Suppressor macrophage (primary cell): ENCODE measurements at regions not wholly inside any gene's neighbourhood (a gene's known extent, or its start where the extent isn't known, plus 50 kb on each side); places are given as distances from the start of the nearest gene placed in this dataset.
"Not testable (repeated sequence)": the region's sequence is repeated elsewhere in the genome, so short reads cannot be mapped to it uniquely, and the experiment has no call there.

Source experiments
- DNase-seq, 4 experiments: peaks; one replicate each; pipeline ENCODE4 v3.0.0-alpha.2; 2020 to 2022

DNA sequence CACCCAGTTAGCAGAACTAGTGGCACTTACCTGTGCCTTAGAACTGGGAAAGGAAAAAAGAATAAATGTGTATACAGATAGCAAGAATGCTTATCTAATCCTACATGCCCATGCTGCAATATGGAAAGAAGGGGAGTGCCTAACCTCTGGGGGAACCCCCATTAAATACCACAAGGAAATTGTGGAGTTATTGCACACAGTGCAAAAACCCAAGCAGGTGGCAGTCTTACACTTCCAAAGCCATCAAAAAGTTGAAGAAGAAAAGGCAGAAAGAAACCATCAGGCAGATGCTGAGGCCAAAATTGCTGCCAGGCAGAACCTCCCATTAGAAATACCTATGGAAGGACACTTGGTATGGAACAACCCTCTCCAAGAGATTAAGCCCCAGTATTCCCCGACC lies 246.1 kb upstream of the BTG1 start:
- DNase-seq: not testable (repeated sequence)

DNA sequence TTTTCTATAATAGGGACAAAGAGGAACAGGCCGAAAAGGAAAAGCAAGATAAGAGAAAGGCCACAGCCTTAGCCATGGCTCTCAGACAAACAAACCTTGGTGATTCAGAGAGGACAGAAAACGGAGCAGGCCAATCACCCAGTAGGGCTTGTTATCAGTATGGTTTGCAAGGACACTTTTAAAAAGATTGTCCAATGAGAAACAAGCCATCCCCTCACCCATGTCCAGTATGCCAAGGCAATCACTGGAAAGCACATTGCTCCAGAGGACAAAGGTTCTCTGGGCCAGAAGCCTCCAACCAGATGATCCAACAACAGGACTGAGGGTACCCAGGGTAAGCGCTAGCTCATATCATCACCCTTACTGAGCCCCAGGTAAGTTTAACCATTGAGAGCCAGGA lies 243.8 kb upstream of the BTG1 start:
- DNase-seq: no peak

DNA sequence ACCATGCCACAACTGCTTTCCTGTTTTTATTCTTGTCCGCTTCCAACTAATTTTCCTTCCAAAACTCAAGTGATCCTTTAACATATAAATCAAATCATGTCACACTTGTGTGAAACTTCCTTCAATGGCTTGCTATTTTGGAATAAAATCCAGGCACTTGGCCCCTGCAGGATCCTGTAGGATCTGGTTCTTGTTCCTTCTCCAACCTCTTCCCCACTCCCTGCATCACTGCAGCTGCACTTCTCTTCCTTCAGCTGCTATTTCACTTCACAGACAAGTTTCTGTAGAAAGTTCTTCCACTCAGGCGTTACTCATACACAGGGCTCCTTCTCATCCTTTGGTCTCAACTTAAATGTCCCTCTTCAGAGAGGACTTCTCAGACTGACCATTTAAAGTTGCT lies 239.7 kb upstream of the BTG1 start:
- no peak for DNase-seq

DNA sequence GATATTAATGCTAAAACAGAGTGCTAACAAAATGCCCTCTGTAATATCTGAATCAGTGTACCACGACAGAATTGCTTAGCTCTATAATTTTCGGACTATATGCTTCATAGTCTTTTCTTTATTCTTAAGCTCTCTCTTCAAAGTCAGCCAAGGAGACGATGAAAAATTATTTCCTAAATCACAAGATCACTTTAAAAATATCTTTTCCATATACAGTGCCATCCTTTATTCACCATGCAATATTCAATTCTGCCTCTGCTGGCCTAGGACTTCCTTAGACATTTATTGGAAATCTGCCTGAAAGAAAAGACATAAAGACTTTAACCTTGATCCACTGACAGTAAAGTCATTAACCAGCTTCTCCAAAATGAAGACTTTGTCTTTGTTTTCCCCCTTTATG lies 238.9 kb upstream of the BTG1 start:
- no peak for DNase-seq

DNA sequence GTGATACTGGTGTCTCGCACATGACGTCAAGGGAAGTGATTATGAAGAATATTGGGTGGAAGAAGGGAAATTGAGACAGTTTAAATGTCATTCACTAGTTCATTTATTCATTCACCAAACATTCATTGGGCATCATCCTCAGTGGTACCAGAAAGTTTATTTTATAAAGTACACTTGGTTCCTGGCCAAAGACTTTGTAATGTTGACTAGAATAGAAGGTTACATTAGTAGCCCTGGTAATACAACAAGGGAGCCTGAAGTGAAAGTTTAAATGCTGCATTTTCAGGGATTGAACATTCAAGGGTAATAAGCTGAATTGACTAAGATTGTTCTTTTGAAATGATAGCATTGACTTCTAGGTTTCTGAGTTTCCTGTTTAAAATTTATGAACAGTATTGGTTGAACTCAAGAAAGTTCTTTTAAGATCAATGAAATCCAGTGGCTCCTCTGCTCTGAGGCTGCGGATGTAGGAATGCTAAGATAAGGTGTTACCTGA lies 236.8 kb upstream of the BTG1 start:
- DNase-seq: no peak

DNA sequence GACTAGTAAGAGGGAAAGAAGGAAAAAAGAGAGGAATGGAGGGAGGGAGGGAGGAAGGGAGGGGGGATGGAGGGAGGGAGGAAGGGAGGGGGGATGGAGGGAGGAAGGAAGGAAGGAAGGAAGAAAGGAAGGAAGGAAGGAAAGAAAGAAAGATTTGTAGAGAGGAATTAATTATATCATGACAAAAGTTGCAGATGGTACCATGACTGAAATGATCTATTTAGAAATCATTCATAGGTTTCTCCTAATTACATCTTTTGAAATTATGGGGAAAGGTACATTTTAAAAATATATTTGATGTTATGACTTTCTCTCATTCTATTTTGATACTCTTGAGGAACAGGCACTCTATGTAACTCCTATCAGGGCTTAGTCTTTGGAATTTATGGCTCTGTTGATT lies 236.2 kb upstream of the BTG1 start:
- no peak for DNase-seq

DNA sequence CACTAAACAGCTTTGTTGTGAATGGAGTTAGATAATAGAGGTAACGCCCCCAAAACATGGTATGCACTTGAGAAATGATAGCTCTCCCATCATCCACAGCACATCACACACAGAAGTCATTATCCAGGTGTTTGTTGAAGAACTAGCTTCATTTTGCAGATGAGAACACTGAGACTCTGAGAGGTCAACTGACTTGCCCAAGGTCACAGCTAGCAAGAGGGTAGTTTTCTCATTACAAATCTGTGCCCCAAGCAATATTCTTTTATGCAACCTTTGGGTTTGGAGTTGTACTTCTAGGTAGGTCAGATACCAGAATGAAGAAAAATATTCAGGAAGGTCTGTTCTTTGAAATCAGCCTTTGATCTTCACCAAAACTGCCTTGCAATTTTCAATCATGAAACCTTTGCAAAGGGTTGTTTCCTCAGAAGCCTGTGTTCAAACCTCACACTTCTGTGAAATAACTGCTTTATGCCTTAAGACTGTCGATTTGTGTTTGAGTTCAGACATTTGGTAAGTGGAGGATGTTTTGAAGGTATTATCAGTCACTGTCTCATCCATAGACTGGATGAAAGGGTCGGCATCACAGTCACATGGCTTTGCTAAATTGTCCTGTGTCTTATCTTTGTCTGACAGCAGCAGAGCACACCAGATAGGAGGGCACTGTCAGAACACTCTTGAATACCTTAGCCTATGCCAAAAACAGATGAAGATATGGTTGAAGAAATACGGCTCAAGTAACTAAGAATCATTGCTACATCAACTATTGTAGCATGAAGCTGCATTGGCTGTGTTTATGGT lies 233.2 kb upstream of the BTG1 start:
- DNase-seq: no peak

DNA sequence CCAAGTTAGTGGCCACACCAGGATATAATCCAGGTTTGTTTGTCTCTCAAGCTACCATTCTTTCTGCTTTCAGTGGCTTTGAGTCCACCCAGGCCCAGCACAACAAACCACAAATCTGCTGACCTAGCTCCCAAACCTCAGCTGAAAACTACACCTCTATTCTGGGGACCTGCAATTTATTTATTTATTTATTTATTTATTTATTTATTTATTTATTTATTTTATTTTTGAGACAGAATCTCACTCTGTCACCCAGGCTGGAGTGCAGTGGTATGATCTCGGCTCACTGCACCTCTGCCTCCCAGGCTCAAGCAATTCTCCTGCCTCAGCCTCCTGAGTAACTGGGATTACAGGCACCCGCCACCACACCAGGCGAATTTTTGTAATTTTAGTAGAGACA lies 229.9 kb upstream of the BTG1 start:
- not testable (repeated sequence) for DNase-seq

DNA sequence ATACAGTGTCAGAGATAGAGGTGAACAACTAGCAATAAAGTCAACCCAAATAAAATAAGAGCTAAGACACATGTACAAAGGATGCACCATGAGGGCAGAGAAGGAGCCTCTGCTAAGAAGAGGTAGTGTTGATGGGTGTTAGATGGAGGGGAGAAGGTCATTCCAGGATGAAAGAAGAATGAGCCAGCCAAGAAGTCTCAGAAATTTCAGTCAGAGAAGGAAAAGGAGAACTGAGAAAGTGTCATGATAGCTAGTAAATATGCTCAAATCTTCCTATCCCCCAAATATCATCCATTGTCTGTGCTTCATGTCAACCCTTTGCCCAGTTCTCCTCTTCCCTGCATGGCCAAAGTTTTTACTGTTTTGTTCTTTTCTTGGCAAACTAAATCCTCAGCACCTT lies 225.2 kb upstream of the BTG1 start:
- DNase-seq: no peak

DNA sequence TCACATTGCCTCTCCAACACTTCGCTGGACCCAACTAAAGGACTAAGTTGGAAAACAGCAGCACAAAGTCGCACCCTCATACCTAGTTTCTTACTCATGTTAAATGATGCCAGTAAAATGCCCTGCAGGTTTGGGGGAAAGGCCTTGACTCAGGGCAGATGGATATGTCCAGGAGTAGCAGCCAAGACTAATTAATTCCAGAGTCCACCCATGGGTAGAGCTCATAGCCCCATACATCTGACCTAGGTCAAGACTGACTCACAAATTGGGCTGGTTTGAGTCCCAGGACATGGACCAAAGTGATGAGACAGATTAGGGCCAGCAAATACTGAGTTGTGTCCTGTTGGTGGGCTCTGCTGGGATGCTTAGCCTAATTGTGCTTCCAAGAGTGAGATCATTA lies 224.0 kb upstream of the BTG1 start:
- DNase-seq: no peak

DNA sequence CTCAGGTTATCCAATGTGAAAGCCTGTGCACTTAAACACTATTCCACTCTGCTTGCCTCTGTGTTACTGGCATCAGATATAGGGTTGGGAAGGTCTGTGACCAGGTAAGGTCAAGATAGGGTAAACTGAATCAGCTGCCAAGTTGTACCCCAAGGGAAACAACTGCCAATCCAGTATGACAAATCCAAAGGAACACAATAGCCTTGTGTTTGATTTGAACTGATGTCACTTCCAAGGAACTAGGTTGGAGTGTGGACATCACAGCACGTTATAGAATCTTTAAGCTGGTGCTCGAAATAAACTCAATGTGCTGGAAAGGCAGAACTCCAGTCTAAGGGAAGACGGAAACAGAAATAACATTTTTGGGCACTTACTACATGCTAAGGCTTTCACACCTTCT lies 223.4 kb upstream of the BTG1 start:
- no peak for DNase-seq

DNA sequence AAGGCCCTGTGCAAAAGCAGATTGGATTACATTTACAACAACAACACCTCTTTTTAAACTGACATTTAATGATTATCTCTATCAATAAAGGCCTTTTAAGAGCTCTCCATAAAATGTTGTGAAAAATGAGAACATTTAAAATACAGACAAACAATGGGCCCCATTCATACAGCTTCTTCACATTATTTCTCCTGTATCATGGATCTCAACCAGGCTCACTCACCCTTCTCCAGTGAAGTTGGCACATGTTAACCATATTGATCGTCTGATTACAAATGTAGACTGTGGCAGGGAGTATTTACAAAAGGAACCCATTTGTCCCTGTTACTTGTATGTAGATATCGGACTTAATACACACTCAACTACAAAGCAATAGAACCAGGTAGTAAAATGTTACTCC lies 220.2 kb upstream of the BTG1 start:
- DNase-seq: no peak

DNA sequence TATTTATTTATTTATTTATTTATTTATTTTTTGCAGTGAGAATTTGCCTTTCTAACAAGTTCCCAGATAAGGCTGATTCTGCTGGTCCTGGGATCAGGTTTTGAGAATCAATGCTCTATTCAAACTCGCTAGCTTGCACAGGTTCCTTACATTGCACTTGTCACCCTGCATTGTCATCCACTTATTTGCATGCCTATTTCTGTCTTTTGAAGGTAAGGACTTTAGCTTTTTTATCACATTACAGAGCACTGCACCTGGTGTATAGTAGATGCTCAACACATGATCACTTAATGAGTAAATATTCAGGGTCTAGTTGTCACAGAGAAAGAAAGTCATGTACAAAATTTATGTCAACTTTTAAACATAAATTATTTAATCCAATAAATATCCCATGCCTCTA lies 219.7 kb upstream of the BTG1 start:
- no peak for DNase-seq

DNA sequence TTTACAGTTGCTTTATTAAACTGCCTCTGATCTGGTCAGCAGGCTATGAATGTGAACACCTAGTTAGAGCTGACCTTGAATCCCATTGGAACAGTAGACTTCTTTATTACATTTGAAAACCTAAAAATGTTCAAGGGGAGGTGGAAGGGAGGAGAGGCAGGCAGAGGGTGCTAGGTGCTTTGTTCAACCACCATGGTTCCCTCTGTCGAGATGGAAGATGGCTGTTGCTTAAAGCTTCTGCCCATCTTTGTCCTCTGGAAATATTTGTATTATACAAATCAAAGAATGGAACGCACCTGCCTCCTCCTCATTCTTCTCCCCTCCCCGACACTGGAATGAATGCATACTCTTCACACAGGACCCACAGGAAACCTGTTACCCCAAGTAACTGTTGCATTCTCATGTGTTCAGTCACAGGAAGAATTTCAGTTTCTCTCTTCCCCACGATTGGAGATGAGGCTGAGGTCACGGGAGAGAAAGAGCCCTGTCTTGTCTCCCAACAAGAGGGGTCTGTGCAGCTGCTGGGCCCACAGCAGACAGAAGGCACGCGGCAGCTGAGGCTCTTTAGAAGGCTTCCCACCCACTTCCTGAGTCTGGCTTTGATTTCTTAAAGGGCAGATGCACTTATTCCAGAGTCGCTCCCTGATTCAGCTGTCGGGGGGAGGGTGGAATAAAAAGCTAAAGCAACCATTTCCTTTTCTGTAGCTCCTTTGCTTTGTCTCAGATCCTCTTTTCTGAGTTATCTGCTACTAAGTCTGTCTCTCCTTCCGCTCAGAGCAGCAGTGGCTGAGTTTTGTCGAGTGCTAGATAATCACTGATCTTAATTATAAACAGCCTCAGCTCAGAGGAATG lies 217.9 kb upstream of the BTG1 start:
- peak; percentile 76 to 88 (median 81) for DNase-seq

DNA sequence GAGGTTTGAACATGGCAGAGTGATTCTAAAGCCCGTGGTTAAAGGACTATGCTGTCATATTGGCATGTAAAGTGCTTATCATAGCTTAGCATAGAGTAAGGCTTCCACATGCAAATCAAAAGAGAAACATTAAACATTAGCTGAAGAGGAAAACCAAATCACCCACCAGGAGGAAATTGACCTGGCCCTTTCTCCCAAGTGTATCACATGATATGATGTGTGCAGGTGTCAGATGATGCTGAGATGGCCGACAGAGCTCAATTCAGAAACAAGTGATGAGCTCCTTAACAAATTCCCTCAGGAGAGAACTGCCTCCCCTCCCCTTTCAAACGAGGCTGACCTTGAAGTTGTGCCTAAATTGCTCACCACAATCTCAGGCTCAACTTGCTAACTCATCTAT lies 217.1 kb upstream of the BTG1 start:
- DNase-seq: no peak

DNA sequence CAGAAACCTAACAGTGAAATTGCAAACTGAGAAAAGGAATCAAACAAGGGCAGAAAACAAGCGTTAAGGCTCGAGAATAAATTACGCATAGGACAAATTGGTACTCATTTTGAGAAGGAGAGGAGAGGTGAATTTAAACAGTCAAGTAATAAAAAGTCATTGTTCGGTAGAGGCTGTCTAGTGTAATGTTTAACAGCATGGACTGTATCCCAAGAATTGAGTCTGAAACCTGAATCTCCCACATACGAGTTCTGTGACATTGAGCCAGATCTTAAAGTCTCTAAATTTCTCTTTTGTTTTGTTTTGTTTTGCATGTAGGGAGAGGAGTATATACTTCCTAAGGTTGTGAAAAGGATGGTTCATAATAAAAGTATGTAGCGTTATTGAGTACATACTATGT lies 216.5 kb upstream of the BTG1 start:
- DNase-seq: no peak

DNA sequence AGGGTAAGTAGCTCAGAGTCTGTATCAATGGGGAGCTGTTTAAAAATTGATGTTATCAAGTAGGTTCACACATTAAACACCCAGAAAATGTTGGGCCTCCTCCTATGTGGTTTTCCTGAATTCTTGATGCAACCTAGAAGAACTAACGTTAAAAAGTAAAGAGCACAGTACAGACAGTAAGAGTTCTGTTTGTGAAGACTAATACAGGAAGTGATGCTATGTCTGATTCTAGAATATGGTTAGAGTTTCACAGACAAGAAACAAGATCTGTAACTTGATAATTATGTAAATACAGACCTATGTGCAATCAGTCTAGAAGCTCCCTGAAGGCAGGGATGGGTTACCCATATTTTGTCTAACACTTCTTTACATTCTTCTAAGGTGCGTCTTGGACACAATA lies 214.9 kb upstream of the BTG1 start:
- no peak for DNase-seq

DNA sequence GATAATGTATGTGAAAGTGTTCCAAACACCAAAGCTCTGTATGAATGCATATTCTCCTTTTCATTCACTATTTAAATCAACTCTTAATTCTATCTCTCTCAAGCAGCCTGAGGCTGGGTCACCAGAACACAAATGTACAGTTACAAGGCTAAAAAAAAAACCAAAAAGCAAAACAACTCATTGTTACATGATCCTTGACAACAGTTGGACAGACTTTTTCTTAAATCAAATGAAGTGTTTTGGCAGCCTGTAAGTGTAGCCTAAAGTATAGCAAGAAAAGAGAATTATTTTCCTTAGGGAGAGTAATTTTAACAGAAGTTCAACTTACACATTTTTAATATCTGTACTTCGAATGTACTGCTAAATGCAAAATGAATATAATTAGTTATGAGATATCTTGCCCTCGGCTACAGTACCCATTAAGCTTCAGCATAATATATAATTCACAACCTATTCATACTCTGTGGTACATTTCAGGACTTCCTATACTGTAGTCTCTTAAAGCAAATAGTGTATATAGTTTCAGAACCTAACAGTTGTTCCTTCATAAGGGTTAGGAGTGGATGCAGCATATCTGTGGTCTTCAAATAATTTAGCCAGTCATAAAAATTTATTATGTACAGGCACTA lies 214.0 kb upstream of the BTG1 start:
- DNase-seq: no peak

DNA sequence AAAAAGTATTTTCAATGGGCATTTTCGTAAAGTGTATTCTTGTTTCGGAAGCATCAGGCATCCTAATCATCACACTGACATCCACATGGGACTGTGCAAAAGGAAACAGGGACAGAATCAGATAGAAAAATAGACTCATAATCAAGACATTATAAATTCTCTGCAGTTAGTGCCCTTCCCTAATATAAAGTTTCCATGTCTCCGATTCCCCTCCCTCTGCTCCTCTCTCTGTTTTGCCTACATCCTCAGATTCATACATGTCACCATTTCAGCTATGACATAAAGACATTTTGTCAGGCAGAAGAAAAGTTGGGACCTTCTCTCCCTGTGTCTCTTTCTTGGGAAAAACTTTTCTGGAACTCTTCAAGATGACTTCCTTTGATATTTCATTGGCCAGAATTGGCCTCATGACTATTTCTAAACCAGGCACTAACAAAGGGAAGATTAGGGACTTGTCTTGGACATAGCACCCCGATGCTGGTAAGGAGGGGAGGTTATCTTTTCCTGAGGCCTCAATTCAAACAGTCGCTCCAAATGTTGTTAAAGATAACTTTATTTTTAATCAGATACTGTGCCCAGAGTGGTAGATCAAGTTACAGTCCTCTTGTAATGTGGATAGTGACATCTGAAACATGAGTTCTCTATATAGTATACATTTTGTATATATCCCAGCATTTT lies 212.1 kb upstream of the BTG1 start:
- no peak for DNase-seq

DNA sequence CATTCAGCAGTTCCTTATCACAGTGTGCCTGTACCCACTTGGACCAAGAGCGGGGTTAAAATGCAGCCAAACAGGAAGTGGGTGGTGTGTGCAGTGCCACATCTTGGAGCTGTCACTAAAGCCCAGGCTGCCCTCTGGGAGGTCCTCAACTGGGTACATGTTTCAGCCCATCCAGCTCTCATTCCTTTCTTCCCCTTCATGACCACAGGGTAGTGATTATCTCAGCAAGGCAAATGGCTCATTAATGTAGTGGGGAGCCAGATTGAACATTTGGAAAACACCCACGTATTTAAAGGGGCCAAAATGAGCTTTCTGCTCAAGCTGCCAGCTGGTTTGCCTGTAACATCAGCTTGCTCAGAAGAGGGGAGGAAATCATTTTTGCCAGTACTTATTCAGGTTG lies 210.8 kb upstream of the BTG1 start:
- no peak for DNase-seq

DNA sequence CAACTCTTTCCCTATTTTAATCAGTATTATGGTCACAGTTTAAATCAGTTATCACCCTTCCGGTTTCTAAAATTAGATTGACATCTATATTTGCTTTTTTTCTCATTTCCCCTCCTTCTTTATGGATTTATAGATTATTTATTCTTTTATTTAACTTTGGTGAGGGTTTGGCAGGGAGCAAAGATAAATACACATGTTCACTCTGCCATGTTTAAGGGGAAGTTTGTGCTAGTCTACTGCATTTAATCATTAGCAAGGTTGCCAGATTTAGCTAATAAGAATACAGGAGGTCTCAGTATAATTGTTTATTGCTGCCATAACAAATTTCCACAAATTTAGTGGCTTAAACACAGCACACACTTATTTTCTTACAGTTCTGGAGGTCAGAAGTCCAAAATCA lies 204.0 kb upstream of the BTG1 start:
- DNase-seq: no peak

DNA sequence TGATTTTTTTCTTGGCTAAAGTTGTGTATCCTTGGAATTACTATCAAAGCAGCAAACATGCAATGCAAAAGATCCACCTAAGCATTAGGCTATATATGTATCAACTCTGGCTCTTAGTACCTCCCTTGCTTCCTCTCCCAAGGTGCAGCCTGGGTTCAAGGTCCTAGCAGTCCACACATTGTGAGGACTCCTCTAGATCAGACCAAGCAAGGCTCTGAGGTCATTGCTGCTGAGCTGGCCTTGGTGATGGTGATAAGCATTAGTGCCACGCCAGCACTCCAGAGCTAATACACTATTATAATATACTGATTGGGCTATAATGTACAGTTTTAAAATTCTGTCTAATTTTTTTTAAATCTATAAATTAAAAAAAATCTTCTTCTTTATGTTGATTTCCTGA lies 196.9 kb upstream of the BTG1 start:
- no peak for DNase-seq
